Naive B cell (primary cell): ENCODE measurements at regions not wholly inside any gene's neighbourhood (a gene's known extent, or its start where the extent isn't known, plus 50 kb on each side); places are given as distances from the start of the nearest gene placed in this dataset.

Experiments
- ATAC-seq, 2 donors: fragments of 150-1000 bp; cut with Tn5 transposase; 2 replicates each; pipeline ENCODE4 v1.10.0; 2021; ENCODE audit warnings: low read depth in 2 of 2, mild to moderate bottlenecking in 2 of 2, moderate library complexity in 2 of 2
- DNase-seq: peaks from one replicate; pipeline ENCODE4 v3.0.0; 2022
- H3K27ac Mint-ChIP-seq, 6 donors: one replicate each; pipeline ENCODE4 v1.8.0; 2020 to 2022; ENCODE audit warnings: mild to moderate bottlenecking in 6 of 6, mixed read lengths in 6 of 6, moderate library complexity in 5 of 6, inconsistent platforms in 2 of 6
- H3K27me3 Mint-ChIP-seq, 3 donors: one replicate each; pipeline ENCODE4 v1.8.0; 2021 to 2022; ENCODE audit warnings: mixed read lengths in 3 of 3, mild to moderate bottlenecking in 1 of 3
- H3K36me3 Mint-ChIP-seq, 2 donors: one replicate each; pipeline ENCODE4 v1.8.0; 2020 to 2022; ENCODE audit warnings: mixed read lengths in 2 of 2, inconsistent platforms in 1 of 2, mild to moderate bottlenecking in 1 of 2
- H3K4me1 Mint-ChIP-seq, 3 donors: one replicate each; pipeline ENCODE4 v1.8.0; 2020 to 2022; ENCODE audit warnings: mixed read lengths in 3 of 3, inconsistent platforms in 1 of 3, mild to moderate bottlenecking in 1 of 3, moderate library complexity in 1 of 3
- H3K4me3 Mint-ChIP-seq, 8 donors: one replicate each; pipeline ENCODE4 v1.8.0; 2020 to 2022; ENCODE audit warnings: mild to moderate bottlenecking in 8 of 8, mixed read lengths in 8 of 8, moderate library complexity in 8 of 8, inconsistent platforms in 2 of 8
- H3K9me3 Mint-ChIP-seq, 7 donors: one replicate each; pipeline ENCODE4 v1.8.0; 2020 to 2022; ENCODE audit warnings: mixed read lengths in 7 of 7, mild to moderate bottlenecking in 5 of 7, inconsistent platforms in 2 of 7, moderate library complexity in 1 of 7

DNA sequence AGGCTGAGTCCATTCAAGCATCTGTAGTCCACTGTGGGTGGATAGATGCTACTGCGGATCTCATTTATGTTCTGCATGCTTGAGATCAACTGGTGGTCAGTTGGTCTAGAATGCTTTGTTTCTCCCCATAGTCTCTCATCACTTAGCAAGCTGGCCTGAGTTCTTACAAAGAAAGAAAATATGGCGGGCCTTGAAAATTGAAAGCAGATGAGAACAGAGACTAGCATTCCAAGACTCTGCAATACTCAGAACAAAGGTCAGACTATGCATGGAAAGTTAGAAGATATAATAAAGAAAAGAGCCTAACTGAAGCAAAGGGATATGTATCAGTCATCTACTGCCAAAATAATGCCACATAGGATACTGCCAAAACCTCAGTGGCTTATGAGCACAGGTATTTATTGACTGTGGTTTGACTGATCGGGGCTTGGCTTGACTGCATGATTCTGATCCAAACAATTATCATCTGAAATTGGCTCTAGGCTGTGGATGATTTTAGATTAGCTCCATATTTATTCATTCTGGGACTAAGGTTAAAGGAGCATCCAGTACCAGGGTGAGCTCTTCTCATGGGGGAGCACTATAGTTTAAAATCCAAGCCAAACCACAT is 258.9 kb downstream of the TAF11L14 start:
- Mint-ChIP-seq H3K27ac (no peak overlapping the region), H3K36me3 (no peaks in the 10 kb centered on the region), H3K4me3 (no peak overlapping the region), H3K27me3 (no peaks in the 10 kb centered on the region), H3K4me1 (no peaks in the 10 kb centered on the region), H3K9me3 (peaks cover 0 to 3% (median 0%) of the 10 kb centered on the region in 7 donors)
- no peak for DNase-seq
- no peak for ATAC-seq

DNA sequence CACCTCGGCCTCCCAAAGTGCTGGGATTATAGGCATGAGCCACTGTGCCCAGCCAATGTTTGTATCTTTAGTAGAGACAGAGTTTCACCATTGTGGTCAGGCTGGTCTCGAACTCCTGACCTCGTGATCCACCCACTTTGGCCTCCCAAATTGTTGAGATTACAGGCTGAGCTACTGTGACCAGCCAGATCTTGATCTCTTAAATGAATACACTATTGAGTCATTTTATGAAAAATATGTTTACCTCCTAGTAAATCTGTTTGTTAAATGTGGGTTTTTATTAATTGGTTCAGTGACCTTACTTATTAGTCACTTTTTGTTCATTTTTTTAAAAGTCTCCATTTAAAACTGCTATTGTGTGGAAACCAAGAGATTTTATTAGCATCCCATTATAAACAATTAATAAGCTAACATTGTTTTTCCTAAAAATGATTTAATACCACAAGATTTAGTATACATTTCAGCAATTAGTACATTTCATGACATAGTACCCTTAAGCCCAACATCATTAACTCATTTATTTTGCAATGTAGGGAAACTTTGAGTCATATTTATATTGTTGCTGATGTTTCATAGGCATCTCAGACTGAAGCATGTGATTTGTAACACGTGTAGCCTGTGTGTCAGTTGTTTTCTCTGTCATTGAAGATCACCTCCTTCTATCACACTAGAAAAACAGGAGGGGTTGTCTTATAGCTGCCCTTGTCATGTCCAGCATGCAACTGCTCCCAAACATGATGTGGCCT is 261.2 kb downstream of the TAF11L14 start:
- Mint-ChIP-seq H3K4me3 (no peak overlapping the region), H3K4me1 (no peaks in the 10 kb centered on the region), H3K9me3 (peaks cover 0 to 3% (median 0%) of the 10 kb centered on the region in 7 donors), H3K36me3 (no peaks in the 10 kb centered on the region), H3K27ac (peak overlapping the region in 1 of 6 donors; percentile 22), H3K27me3 (no peaks in the 10 kb centered on the region)
- DNase-seq (no peak), ATAC-seq (no peak)

DNA sequence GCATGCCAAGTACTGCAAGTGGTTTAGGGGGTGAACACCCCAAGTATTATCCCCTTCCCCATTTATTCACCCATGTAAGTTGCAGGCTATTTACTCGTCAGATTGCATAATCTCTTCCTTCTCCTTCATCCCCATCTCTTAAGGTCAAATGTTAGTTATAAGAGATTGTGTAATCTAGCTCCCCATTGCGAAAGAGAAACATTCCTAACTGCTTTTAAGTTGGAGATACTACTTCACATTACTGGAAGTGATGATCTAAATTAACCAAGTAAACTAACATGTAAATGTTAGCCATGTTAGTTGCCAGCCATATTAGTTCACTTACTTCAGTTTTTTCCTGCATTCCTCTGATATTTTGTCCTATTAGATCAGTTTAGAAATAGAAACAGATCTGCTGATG is 262.3 kb downstream of the TAF11L14 start:
- Mint-ChIP-seq H3K27me3 (no peaks in the 10 kb centered on the region), H3K4me3 (no peak overlapping the region), H3K9me3 (no peaks in the 10 kb centered on the region), H3K4me1 (no peaks in the 10 kb centered on the region), H3K27ac (no peak overlapping the region), H3K36me3 (no peaks in the 10 kb centered on the region)
- ATAC-seq, result no peak
- no peak for DNase-seq

DNA sequence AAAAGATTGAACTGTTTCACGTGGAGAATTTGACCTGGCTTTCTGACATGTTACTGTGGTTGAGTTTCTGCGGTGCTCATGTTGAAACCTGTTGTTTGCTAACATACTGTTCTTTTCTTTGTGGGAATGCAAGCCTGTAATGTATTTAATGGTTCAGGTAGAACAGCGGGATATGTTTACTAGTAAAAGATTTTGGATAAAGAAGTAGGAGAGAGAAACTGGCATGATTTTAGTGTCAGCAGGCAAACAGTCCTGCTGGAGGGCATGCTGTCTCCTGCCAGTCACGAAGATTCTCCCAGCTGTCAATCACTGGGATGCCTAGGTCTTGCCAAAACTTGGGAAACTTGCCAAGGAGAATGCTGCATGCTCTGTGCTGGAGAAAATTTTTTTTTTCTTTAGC is 263.5 kb downstream of the TAF11L14 start:
- no peaks in the 10 kb centered on the region for H3K4me1 Mint-ChIP-seq
- H3K27me3 Mint-ChIP-seq, result no peaks in the 10 kb centered on the region
- H3K9me3 Mint-ChIP-seq, result no peaks in the 10 kb centered on the region
- no peak for ATAC-seq
- no peaks in the 10 kb centered on the region for H3K36me3 Mint-ChIP-seq
- H3K27ac Mint-ChIP-seq, result no peak overlapping the region
- no peak overlapping the region for H3K4me3 Mint-ChIP-seq
- DNase-seq, result no peak

DNA sequence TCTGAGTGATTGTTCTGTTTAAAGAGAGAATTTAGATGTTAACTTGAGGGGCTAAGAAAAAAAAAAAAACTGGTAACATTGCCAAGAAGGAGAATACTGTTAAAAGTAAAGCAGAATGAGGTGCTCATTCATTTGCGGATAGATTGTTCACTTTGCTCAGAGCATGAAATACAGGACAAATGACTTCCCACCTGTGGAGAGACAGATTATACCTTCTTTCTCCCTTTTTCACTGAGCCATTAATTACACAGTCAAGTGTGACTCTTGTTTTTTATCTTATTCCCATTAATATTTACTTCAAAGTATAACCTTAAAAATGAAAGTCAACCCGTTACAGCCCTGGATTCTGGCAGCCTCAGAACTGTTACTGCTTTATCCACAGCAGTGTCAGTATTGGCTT is 264.5 kb downstream of the TAF11L14 start:
- Mint-ChIP-seq H3K27ac (peak overlapping the region in 1 of 6 donors; percentile 21), H3K4me3 (no peak overlapping the region), H3K36me3 (no peaks in the 10 kb centered on the region), H3K9me3 (peaks cover 0 to 2% (median 0%) of the 10 kb centered on the region in 7 donors), H3K27me3 (no peaks in the 10 kb centered on the region), H3K4me1 (no peaks in the 10 kb centered on the region)
- no peak for DNase-seq
- no peak for ATAC-seq

DNA sequence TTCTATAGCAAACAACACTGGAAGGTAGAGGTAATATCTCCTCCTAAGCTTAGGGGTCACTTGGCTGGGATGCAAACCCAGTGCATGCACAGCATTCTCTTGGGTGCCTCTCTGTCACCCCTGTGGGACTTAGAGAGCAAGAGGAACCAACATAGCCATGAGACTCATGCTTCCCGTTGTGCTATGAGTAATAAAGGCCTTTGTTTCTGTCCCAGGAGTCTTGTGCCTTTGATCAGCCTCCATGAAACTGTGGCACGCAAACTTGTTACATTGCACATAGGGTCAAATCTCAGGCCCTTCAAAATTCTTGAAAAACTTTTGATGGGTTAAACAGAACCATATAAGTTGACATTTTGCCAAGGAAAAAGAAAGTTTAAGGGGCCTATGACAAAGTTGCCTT is 272.8 kb downstream of the TAF11L14 start:
- peaks cover 0 to 12% (median 6%) of the 10 kb centered on the region in 7 donors for H3K9me3 Mint-ChIP-seq
- peaks cover 0 to 6% (median 0%) of the 10 kb centered on the region in 3 donors for H3K27me3 Mint-ChIP-seq
- H3K27ac Mint-ChIP-seq, result no peak overlapping the region
- H3K4me3 Mint-ChIP-seq, result no peak overlapping the region
- ATAC-seq (no peak), DNase-seq (no peak)
- peaks cover 0 to 10% of the 10 kb centered on the region in 2 donors for H3K36me3 Mint-ChIP-seq
- H3K4me1 Mint-ChIP-seq, result no peaks in the 10 kb centered on the region

DNA sequence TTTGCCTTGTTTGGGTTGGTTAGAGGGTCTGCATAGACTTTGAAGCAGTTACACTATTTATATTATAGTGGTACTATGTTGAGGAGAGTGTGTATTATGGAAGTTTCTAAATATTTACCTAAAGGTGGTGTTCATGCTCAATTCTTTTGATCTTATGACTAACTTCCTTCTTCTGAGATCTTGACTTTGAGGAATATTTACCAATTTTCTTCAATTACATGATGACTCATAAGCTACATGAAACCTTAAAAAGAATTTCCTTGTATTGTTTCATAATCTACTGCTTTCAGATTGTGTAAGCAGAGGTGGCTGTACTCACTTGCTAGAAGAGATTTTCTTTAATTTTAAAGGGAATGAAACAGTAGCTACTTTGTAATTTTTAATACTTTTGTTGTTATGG is 276.1 kb downstream of the TAF11L14 start:
- Mint-ChIP-seq H3K27me3 (peaks cover 0 to 10% (median 4%) of the 10 kb centered on the region in 3 donors), H3K27ac (no peak overlapping the region), H3K9me3 (peaks cover 0 to 3% (median 0%) of the 10 kb centered on the region in 7 donors), H3K4me3 (no peak overlapping the region), H3K36me3 (no peaks in the 10 kb centered on the region), H3K4me1 (no peaks in the 10 kb centered on the region)
- DNase-seq (no peak), ATAC-seq (no peak)

DNA sequence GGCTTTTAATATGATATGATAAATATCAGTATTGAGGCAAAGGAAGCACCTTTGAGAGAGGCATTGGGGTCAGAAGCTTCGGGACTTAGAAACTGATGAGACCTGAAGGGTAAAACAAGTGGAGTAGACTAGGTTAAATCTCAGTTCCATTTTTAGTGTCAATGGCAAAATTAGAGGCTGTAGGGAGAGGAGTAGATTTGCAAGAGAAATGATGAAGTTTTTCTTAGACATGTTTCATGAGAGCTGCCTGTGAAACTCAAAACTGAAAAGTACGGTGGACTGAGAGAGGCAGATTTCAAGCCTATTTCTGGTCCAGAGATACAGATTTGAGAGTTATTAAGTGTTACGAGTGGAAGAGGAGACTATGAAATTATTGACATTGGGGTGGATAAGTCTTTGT is 278.5 kb downstream of the TAF11L14 start:
- DNase-seq, result no peak
- no peaks in the 10 kb centered on the region for H3K36me3 Mint-ChIP-seq
- peaks cover 0 to 10% (median 4%) of the 10 kb centered on the region in 3 donors for H3K27me3 Mint-ChIP-seq
- no peaks in the 10 kb centered on the region for H3K4me1 Mint-ChIP-seq
- H3K9me3 Mint-ChIP-seq, result peaks cover 0 to 4% (median 0%) of the 10 kb centered on the region in 7 donors
- no peak overlapping the region for H3K4me3 Mint-ChIP-seq
- H3K27ac Mint-ChIP-seq, result no peak overlapping the region
- ATAC-seq, result no peak

DNA sequence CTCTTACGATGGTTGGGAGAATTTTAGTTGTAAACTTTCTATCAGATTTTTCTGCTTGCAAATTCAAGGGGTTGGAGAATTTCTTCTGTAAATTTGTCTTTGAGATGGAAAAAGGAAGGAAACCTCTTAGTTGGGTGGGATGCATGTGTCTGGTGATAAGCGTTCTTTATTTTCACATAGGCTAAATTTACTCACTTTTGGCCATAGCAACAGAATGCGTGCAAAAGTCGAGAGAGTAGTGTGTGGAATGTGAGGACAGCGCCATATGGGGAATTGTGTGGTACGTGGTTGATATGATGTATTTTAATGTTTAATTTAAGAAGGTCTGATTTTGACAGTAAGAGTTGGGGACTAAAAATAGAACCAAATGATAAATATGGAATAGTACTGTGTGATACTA is 282.2 kb downstream of the TAF11L14 start:
- Mint-ChIP-seq H3K27ac (no peak overlapping the region), H3K4me1 (no peaks in the 10 kb centered on the region), H3K27me3 (peaks cover 0 to 4% (median 4%) of the 10 kb centered on the region in 3 donors), H3K36me3 (no peaks in the 10 kb centered on the region), H3K9me3 (peaks cover 0 to 4% (median 0%) of the 10 kb centered on the region in 7 donors), H3K4me3 (no peak overlapping the region)
- no peak for ATAC-seq
- DNase-seq, result no peak

DNA sequence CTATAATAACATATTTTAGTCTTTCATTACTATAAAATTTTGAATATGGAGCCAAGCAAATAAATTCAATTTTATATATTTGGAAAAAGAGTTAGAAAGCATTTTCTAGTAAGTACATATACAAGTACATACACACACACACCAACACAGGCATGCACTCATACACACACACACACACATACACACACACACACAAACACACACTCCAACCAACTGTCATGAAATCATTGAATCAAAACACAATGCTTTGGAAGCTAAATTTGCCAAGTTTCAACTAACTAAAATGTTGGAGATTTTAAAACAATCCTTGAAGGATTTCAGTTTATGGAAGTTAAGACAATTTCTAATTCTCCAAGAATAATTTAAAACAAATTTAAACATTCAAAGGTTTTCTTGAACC is 283.2 kb downstream of the TAF11L14 start:
- Mint-ChIP-seq H3K4me1 (no peaks in the 10 kb centered on the region), H3K27ac (no peak overlapping the region), H3K36me3 (no peaks in the 10 kb centered on the region), H3K4me3 (no peak overlapping the region), H3K9me3 (peaks cover 0 to 4% (median 0%) of the 10 kb centered on the region in 7 donors), H3K27me3 (peaks cover 0 to 4% (median 4%) of the 10 kb centered on the region in 3 donors)
- DNase-seq, result no peak
- ATAC-seq, result no peak

DNA sequence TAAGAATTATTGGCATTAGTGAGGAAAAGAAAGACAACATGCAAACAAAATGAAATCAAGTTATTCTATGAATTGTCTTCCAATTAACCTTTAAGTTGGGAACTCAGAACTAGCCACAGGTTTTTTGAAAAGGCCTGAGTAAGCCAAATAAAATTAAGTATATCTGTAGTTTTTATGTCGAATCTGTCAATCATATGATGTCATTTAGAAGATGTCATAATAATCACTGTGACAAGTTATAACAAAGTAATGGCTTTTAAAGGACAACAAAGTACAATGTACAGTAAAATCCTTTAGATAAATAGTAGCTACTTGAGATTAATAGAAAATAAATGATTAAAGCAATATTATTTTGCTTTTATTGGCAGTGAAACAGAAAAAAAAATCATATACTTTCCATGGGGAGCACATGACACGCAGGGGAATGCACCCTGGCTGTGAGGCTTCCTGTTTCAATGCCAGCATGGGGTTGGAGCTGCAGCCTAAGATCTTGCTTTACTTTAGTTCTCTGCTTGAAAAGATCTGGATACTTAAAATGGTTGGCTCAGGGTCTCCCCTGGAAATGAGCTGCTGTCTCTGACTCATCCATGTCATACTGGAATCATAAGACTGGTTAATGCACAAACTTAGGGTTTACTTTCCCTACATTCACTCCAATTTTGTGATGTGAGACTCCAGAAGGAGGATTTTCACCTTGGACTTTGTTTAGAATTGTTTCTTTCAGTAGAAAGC is 284.3 kb downstream of the TAF11L14 start:
- H3K9me3 Mint-ChIP-seq, result peaks cover 0 to 4% (median 0%) of the 10 kb centered on the region in 7 donors
- DNase-seq (no peak), ATAC-seq (no peak)
- no peaks in the 10 kb centered on the region for H3K36me3 Mint-ChIP-seq
- no peaks in the 10 kb centered on the region for H3K27me3 Mint-ChIP-seq
- no peaks in the 10 kb centered on the region for H3K4me1 Mint-ChIP-seq
- no peak overlapping the region for H3K4me3 Mint-ChIP-seq
- H3K27ac Mint-ChIP-seq, result no peak overlapping the region

DNA sequence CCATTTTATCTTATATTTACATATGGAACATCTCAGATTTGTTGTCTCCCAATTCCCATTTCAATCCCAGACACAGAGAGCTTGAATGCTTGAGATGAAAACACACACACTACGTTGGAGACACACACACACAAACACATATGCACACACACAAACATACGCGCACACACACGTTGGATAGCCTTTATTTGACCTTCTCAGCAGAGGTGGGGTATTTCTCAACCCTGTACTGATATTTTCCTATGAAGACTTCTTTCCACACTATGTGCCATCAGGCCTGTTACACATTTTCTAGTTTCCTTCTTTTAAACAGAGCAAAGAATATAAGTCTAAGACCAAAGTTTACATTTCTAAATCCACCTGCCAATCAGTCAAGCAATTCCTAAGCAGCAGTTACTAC is 291.0 kb downstream of the TAF11L14 start:
- no peaks in the 10 kb centered on the region for H3K36me3 Mint-ChIP-seq
- no peak overlapping the region for H3K27ac Mint-ChIP-seq
- no peaks in the 10 kb centered on the region for H3K27me3 Mint-ChIP-seq
- no peak overlapping the region for H3K4me3 Mint-ChIP-seq
- no peaks in the 10 kb centered on the region for H3K4me1 Mint-ChIP-seq
- DNase-seq (no peak), ATAC-seq (no peak)
- H3K9me3 Mint-ChIP-seq, result peaks cover 0 to 4% (median 0%) of the 10 kb centered on the region in 7 donors

DNA sequence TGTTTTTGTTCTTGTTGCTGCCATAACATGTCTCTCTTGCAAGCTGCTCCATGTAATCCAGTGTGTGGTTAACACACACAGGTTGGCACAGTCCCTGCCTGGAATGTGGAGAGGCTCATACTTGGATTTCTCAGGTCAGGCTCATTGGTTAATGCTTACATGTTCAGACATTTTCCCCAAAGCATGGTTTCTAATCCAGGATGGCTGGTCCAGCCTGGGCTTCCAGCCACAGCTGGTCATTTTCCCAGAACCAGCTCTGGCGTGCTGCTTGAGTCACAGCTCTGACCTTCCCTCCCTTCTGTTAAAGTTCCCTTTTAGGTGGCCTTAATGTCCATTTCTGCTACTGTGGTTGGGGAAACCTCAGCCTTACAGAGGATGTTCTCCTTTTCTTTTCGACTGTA is 294.3 kb downstream of the TAF11L14 start:
- H3K36me3 Mint-ChIP-seq, result no peaks in the 10 kb centered on the region
- peaks cover 5 to 19% (median 11%) of the 10 kb centered on the region in 7 donors for H3K9me3 Mint-ChIP-seq
- no peaks in the 10 kb centered on the region for H3K4me1 Mint-ChIP-seq

DNA sequence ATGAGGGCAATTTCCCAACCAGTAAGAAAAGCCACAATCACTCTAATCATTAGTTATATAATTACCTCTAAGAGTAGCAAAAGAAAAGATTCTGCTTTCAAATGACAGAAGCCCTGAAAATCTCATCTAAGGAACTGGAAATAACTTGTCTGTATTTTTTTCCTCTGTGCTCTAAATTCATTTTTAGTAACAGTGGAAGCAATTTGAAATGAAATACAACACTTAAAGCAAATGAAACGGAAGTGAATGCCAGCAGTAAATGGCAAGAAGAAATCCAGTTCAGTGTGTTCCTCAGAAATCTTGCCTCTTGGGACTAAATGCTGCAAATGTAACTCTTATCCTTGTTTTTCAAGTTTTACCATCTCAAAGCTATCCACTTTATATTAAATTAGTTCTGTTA is 294.9 kb downstream of the TAF11L14 start:
- Mint-ChIP-seq H3K9me3 (peaks cover 6 to 25% (median 15%) of the 10 kb centered on the region in 7 donors), H3K36me3 (peaks cover 3 to 4% of the 10 kb centered on the region in 2 donors), H3K27ac (no peak overlapping the region), H3K27me3 (no peaks in the 10 kb centered on the region), H3K4me1 (no peaks in the 10 kb centered on the region), H3K4me3 (no peak overlapping the region)
- DNase-seq (no peak), ATAC-seq (no peak)

More for the DNA sequence above, 294.3 kb downstream of the TAF11L14 start:
- no peaks in the 10 kb centered on the region for H3K27me3 Mint-ChIP-seq
- H3K27ac Mint-ChIP-seq, result no peak overlapping the region
- H3K4me3 Mint-ChIP-seq, result no peak overlapping the region
- DNase-seq, result no peak
- no peak for ATAC-seq
